ENCODE measurements at regions not wholly inside any gene's neighbourhood (a gene's known extent, or its start where the extent isn't known, plus 50 kb on each side); places are given as distances from the start of the nearest gene placed in this dataset.

GRCh38 chr3:82761858-82762257, 1000.4 kb upstream of the GBE1 start:
- ATAC-seq (no peak), FAIRE-seq (no peak), DNase-seq (ENCODE audit: low read depth in 1 of 2, low spot score in 1 of 2) (no peak)
- Histone ChIP-seq H3K4me1 (no peaks in the 10 kb centered on the region), H3K9me3 (no peaks in the 10 kb centered on the region), H3K4me2 (no peak overlapping the region), H3K27ac (no peak overlapping the region), H3K4me3 (no peak overlapping the region)
- TF ChIP-seq FOSL2 (IDR thresholded peaks at IDR 0.05) (no peak), FOSL2 (CRISPR knock-in tag; IDR thresholded peaks at IDR 0.05) (no peak), HEYL (CRISPR knock-in tag; IDR thresholded peaks at IDR 0.05) (no peak), MAZ (IDR thresholded peaks at IDR 0.05; ENCODE audit: borderline replicate concordance, low read depth, low read length) (no peak), TFCP2L1 (CRISPR knock-in tag; IDR thresholded peaks at IDR 0.05) (no peak), EP300 (IDR thresholded peaks at IDR 0.05) (no peak), HMGXB4 (CRISPR knock-in tag; IDR thresholded peaks at IDR 0.05; ENCODE audit: borderline replicate concordance) (no peak), ATOH8 (CRISPR knock-in tag; IDR thresholded peaks at IDR 0.05; ENCODE audit: low read depth) (no peak), CBX8 (IDR thresholded peaks at IDR 0.05) (no peak)
- 4% methylated on average over 1 of the region's 1 CpG for WGBS (ENCODE audit: missing lambda C conversion rate)
- ChIA-PET POLR2A (no interaction called here), CTCF (no interaction called here)

- DNase-seq (ENCODE audit: low read depth in 1 of 2, low spot score in 1 of 2) (no peak), FAIRE-seq (no peak), ATAC-seq (no peak)
- Histone ChIP-seq H3K4me1 (no peaks in the 10 kb centered on the region), H3K4me2 (no peak overlapping the region), H3K4me3 (no peak overlapping the region), H3K9me3 (no peaks in the 10 kb centered on the region), H3K27ac (no peak overlapping the region)
- POLR2A ChIA-PET: no interaction called here
- CTCF ChIA-PET: no interaction called here
- 4% methylated on average over 1 of the region's 1 CpG for WGBS (ENCODE audit: missing lambda C conversion rate)
- TF ChIP-seq E2F6 (IDR thresholded peaks at IDR 0.05; ENCODE audit: borderline replicate concordance, low read depth): no peak
- TF ChIP-seq POLR2A (IDR thresholded peaks at IDR 0.05; ENCODE audit: low read length): no peak
- no peak for TF ChIP-seq PBX3 (IDR thresholded peaks at IDR 0.05)
- TF ChIP-seq ESRRA (IDR thresholded peaks at IDR 0.05; ENCODE audit: borderline replicate concordance, low read length): no peak
- no peak for TF ChIP-seq HMGXB4 (CRISPR knock-in tag; IDR thresholded peaks at IDR 0.05; ENCODE audit: borderline replicate concordance)
- TF ChIP-seq HDAC2 (IDR thresholded peaks at IDR 0.05): no peak
- no peak for TF ChIP-seq ZSCAN20 (CRISPR knock-in tag; IDR thresholded peaks at IDR 0.05)
- TF ChIP-seq NFE2L2 (conservative IDR thresholded peaks at IDR 0.05; ENCODE audit: low read length): no peak
- TF ChIP-seq TFCP2L1 (CRISPR knock-in tag; IDR thresholded peaks at IDR 0.05): no peak
- no peak for TF ChIP-seq ZFP36 (IDR thresholded peaks at IDR 0.05; ENCODE audit: borderline replicate concordance, partially characterized antibody)
- no peak for TF ChIP-seq MYC (IDR thresholded peaks at IDR 0.05; ENCODE audit: borderline replicate concordance, low read length)
These were observed 984.1 kb upstream of the GBE1 start for GRCh38 chr3:82745544-82745943.

GRCh38 chr3:82743196-82743595, 981.8 kb upstream of the GBE1 start:
- Histone ChIP-seq H3K27ac (no peak overlapping the region), H3K4me3 (no peak overlapping the region), H3K9me3 (no peaks in the 10 kb centered on the region), H3K4me2 (no peak overlapping the region), H3K4me1 (no peaks in the 10 kb centered on the region)
- DNase-seq (ENCODE audit: low read depth in 1 of 2, low spot score in 1 of 2): no peak
- POLR2A ChIA-PET: no interaction called here
- ATAC-seq: no peak
- CTCF ChIA-PET: interaction anchor here (0.6 kb wide), 1 partner anchor 195 kb away, joined by 3 read pairs; no protein-coding TSS in a partner anchor
- TF ChIP-seq POLR2A (IDR thresholded peaks at IDR 0.05; ENCODE audit: low read length) (peak; percentile 10; the same call in 1 of the 2 replicates), CBX2 (IDR thresholded peaks at IDR 0.05; ENCODE audit: borderline replicate concordance, low read depth) (no peak)
- 13% methylated on average over 2 of the region's 5 CpGs for WGBS (ENCODE audit: missing lambda C conversion rate)
- no peak for FAIRE-seq
